M059J (cell line): ENCODE measurements at regions not wholly inside any gene's neighbourhood (a gene's known extent, or its start where the extent isn't known, plus 50 kb on each side); places are given as distances from the start of the nearest gene placed in this dataset.

Experiments used
- DNase-seq: peaks from one replicate; pipeline ENCODE4 v3.0.0-alpha.2; 2012; ENCODE audit warnings: low read depth

DNA sequence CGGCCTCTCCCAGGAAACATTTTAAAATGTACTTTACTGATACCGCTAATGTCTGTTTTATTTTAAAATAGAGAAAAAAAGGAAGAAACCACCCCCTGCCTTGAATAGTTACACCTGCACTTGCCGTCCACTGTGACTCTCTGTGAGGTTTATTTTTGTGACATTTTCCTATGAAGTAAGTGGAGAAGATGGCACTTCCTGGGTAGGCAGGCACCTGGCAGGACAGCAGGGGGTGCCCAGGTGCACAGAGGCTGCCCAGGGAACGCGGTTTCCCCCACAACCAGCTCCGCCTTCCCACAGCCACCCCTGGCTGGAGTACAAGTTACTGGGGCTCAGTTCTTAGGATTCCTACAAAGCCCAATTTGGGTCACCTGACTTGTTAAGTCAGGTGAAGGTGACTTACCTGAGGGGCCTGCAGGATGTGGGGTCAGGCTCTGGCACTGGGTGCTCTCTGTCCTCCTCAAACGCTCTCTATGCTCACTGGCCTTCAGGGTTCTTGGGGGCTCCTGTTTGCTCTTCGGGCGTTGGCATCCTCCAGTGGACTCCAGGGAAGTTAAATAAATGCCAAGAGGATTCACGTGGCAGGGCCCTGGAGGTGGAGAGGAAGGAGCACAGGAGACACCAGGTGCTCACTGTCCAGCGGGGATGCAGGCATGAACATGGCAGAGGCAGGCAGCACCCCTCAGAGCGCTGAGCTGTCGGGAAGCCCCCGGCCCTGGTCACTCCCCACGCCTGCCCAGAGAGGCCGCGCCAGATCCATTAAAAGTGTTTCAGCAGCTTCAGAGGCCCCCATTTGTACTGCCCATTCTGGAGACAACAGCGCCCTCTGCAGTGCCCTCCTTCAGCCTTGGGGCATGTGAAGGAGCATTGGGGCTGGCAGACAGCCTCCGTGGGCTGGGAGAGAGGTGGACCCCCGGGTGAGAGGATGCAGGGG, 1021.2 kb downstream of the TBC1D22A start:
- no peak for DNase-seq

DNA sequence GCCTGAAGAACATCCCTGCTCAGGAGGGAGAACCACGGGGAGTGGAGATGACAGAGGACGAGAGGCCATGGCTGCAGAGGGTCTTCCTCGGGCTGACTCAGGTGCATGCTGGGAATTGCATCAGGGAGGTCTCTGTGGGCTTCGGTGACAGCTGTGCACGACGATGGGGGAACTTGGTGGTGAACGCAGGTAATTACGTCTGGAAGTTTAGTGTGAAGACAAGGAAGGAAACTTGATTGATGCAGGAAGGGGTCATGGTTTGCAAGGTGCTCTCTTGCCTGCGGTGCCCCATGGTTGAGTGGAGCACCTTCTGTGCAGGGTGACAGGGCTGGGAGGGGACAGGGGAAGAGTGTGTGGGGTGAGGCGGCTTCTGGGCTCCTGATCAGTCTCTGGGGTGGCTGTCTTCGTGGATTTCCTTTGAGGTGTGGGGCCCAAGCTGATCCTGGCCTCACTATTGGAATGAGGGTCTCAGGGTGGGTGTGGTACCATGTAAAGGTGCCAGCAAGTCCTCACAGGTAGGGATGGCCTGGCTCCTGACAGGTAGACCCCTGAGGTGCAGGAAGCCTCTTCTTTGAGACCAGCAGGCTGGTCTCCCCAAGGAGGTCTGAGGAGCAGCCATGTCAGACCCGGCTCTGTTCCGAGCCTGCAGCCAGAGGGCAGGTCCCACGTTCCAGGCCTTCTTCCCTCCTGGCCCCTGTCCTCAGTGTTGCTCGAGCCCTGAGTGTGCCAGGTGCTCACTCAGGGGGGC, 1020.1 kb downstream of the TBC1D22A start:
- no peak for DNase-seq

DNA sequence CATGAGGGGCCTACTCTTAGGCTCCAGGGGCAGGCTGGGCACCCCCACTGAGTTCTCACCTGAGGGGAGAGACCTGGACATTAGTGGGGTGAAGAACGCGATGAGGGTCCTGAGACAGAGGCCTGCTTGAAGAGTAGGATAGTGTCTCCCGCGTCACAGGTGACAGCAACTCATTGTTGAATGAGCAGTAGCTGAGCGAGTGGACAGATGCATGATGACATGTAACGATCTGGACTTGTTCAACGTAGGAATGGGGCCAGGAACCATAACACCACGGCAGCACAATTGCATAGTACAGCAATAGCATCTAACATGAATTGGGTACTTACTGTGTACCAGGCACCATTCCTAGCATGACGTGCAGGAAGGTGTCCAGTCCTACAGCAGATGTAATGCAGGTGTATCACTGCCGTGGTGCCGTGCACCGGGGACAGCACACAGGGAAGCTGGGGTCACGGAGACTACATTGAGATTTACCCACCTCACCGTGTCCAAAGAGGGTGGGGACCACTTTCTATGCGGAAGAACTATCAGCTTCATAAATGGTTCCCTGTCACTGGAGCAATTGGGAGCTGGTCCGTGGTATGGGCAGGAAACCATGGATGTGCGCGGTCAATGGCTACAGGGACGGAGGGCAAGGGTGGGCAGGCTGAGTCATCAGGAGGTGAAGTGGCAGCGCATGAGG, 1019.1 kb downstream of the TBC1D22A start:
- DNase-seq = no peak

DNA sequence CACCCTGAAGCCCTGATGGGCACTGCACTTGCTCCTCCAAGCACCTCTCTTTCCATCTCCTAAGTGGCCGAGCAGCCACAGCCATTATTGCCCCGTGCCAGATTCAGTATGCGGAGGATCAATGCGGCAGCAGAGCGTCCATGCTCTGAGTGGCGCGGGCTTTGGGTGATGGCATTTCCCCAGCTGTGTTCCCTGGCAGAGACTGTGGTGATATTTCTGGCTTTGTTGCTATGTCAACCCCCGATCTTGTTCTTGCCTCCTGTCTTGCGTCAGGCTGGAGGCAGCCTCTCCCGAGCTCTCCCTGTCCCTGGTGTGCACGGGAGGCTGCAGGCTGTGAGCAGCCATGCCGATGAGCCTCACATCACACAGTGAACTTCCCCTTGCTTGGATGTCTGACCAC, 1018.6 kb downstream of the TBC1D22A start:
- DNase-seq = no peak

DNA sequence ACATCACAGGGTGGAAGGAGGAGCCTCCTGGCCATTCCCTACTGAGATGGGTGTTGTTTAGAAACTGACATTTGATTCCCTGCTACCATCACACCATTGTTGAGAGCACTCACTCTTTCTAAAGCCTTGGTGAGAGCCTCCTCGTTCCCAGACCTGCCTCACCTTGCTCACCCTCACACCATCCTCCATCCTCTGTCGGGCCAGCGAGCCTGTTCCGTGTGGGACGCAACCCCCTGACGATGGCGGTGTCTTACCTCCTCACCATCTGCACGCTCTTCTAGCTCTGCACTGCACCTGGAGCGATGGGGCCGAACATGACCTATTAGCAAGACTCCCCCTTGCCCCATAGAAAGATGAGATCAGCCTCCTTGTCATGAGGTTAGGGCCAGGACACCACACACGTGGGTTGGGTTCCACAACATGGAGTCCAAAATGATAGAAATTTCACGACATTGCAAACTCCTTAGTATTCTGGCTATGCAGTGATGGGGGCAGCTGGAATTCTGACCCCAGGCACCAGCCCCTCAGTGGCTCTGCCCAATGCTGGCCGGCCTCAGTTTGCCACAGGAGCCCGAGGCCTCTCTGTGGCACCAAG, 1017.9 kb downstream of the TBC1D22A start:
- no peak for DNase-seq

DNA sequence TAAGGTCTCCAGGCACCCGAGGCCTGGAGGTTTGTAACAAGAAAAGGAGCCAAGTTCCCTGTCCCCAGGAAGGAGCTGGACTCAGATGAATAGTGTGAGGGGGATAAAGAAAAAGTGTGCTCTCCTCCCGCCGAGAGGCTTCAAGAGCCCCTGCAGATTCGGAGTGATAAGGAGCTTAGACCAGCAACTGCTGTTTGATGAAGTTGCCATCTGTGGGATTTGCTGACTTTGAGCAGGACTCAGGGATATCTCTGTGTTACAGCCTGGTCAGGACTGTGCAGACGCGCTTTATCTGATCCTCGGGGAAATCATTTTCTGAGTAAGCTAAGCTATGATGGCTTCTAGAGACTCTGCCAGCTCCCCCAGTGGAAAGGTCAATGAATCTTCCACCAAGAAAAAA, 1017.0 kb downstream of the TBC1D22A start:
- DNase-seq = no peak

DNA sequence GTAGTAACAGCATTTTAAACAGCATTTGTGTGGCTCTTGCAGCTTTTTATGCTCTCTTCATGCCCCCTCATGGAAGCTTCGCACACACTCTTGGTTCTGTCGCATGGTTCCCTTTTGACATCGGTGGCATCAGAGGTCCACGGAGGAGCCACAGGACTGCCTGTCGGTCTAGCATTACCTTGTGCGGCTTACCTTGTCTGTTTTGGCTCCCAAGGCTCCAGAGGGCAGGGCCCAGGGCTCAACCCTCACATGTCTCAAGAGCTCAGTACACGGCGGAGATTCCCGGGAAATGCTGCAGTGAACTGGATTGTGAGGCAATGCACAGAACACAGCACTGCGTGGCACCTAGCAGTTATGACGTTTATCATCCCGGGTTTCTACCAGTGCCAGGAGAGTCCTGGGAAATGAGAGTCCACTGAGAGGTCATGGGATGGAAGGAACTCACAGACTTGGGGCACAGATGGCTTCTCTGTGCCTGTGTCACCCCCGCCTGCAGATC, 1015.8 kb downstream of the TBC1D22A start:
- no peak for DNase-seq

DNA sequence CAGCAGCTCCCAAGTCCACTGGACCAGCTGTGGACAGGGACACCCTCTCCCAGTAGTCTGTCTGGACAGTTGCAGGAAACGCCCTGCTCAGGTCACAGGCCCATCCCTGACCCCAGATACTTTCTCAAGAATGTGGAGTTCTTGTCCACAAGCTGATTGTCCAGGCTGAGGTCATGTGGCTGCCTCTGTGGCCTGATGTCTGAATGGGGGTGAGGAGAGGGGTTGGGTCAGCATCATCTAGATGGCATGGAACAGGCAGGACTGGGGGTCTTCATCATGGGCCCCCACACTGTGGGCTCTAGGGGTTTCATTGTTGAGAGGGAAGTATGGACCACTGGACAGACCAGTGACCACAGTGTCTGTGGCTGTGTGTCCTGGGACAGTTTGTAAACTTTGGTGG, 1015.0 kb downstream of the TBC1D22A start:
- no peak for DNase-seq

DNA sequence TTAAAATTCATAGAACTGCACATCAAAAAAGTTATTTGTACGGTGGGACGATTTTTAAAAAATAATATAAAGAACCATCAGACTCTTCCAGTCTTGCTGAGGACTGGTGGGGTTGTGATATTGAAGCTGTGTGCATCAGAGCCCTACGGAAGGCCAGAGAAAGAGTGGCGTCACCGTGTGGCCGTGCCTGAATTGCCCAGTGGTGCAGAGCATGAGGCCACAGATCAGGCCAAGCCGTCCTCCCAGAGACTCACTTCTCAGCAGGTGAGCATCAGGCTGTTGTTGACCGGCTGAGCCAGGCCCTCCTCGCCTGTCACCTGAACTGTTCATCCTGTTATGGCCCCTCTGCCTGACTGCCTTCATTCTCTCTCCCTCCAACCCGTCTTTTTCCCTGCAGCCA, 1013.9 kb downstream of the TBC1D22A start:
- DNase-seq = no peak

DNA sequence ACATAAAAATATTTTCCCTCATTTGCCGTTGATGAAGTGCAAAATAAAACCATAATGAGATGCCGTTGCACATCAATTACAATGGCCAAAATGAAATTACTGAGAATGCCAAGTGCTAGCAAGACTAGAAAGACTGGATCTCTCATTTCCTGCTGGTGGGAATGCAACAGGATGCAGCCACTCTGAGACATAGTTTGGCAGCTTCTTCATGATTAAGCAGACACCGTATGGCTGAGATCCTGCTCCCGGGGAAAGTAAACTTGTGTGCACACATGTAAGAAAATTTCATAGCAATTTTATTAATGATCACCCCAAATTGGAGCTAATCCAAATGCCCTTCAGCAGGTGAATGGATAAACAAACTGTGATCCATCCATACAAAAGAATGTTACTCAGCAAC, 1013.2 kb downstream of the TBC1D22A start:
- no peak for DNase-seq

DNA sequence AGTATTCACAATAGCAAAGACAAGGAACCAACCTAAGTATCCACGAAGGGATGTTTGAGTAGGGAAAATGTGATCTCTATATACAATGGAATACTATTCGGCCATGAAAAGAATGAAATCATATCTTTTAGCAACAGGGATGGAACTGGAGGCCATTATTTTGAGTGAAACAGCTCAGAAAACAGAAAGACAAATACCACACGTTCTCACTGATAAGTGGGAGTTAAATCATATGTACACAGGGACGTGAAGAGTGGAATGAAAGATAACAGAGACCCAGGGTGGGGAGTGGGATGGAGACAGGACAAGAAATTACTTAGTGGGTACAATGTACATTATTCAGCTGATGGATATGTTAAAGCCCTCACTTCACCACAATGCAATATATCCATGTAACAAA, 1012.7 kb downstream of the TBC1D22A start:
- no peak for DNase-seq

DNA sequence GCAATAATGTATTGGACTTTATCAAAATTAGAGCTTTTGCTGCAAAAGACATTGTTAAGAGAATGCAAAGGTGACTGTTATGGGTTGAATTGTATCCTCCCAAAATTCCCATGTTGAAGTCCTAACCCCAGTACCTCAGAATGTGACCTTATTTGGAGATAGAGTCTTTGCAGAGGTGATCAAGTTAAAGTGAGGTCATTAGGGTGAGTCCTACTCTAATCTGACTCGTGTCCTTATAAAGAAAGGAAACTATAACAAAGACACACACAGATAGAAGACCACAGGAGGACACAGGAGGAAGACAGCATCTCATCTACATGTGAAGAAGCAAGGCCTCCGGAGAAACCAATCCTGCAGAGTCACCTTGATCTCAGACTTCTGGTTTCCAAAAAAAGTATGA, 1011.2 kb downstream of the TBC1D22A start:
- no peak for DNase-seq

DNA sequence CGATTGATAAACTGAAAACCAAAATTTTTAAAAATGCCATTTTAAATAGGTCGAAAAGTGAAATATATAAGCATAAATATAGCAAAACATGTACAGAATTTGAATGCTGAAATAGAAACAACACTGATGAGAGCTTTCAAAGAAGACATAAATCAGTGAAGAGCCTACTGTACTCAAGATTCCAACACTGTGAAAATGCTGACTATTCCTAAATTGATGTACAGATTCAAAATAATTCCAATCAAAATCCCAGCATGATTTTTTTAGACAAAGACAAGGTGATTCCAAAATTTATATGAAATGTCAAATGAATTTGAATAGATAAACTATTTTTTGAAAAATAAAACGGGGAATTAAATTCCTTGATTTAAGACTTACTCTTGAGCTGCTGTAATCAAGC, 1010.4 kb downstream of the TBC1D22A start:
- DNase-seq = no peak

DNA sequence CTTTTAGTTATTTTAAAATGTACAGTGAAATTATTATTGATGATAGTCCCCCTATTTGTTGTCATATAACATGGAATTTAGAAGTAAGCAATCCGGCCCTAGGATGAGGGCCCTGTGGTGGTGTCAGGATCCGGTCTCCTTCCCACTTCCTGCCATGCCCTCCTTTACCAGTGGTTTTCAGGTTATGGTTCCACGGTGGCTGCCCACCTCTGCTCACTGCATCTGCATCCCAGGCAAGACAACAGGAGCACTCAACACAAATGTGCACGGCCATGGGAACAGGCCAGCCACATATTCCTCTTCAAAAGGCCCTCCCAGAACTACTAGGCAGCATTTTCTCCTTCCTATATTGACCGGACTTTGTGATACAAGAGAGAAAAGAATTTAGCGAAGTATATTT, 1007.2 kb downstream of the TBC1D22A start:
- no peak for DNase-seq

DNA sequence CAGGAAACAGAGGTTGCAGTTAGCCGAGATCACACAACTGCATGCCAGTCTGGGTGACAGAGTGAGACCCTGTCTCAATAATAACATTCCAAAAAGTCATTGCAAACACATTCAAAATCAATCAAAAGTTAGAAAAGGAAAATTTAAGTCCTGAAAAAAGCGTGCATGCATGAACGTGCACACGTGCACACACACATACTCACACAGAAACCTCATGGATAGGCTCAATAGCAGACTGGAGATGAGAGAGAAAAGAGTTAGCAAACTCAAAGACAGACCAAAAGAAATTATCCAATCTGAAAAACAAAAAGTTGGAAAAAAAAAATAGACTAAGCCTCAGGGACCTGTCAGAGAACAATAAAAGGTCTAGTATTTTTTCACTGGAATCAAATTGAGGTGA, 1005.6 kb downstream of the TBC1D22A start:
- no peak for DNase-seq

DNA sequence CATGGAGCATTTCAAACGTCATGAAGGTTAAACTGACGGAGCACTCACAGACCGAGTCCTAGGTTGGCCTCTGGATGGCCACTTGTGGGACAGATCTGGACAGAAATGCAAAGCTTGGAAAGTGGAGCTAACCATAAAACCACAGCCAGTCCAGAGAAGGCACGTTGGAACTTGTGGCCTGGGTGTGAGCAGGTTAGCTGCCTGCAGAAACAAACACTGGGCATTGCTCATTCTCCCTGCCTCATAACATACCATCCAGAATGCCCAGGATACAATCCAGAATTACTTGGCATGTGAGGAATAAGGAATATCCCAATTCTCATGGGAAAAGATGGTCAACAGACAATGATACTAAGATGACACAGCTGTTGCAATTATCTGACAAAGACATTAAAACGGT, 1005.0 kb downstream of the TBC1D22A start:
- DNase-seq = no peak

DNA sequence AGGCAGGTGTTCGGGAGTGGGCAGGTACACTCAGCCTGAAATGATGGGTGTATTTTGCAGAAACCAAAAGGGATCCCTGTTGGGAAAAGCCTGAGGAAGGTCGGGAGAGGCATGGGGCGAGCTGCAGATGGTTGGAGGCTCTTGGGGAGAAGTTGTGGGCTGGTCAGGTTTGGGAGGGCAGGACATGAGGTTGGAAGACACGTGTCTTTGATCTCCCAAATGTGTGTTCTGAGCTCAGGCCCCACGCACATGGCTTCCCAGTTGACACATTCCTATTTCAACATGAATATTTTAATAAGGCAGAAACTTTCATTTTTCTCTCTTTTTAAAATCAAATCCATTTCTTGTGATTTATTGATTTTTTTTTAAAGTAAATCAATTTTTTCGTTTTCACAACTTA, 1003.3 kb downstream of the TBC1D22A start:
- no peak for DNase-seq

DNA sequence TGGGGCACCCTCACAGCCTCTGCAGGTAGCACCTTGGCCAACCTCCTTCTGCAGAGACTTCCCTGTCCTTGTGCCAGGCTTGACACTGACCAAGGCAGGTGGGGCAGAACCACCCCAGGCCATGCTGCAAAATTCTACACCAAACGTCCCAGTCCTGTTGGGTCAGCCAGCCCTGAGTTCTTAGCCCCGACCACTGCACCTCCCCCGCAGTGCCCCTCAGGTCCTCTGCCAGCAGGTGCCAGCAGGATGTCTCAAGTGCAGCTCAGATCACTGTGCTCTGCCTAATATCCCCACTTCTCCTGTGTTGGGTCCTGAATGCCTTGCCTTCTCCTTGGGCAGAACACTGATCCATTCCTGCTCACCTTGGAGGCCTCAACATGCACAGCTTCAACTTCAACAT, 999.7 kb downstream of the TBC1D22A start:
- DNase-seq = no peak

DNA sequence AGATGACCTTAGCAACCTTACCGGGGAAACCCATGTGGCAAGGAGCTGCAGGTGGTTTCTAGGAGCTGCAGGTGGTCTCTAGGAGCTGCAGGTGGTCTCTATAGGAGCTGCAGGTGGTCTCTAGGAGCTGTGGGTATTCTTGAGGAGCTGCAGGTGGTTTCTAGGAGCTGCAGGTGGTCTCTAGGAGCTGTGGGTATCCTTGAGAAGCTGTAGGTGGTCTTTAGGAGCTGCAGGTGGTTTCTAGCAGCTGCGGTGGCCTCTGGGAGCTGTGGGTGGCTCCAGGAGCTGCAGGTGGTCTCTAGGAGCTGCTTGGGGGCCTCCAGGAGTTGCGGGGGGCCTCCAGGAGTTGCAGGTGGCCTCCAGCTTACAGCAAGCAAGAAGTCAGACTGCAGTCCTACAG, 997.5 kb downstream of the TBC1D22A start:
- DNase-seq = no peak

DNA sequence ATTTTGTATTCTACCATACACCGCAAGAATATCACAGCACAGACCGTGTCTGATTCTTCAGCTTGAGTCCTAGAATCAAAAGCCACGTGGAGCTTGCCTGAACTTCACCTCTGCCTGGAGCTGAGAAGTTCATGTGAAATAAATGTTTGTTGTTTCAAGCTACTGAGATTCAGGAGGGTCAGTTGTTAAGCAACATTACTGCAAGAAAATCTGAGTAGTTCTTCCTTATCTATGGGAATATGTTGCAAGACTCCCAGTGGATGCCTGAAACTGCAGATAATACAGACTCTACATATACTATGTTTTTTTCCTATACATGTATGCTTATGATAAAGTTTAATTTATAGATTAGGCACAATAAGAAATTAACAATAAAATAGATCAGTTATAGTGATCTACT, 995.3 kb downstream of the TBC1D22A start:
- DNase-seq = no peak

DNA sequence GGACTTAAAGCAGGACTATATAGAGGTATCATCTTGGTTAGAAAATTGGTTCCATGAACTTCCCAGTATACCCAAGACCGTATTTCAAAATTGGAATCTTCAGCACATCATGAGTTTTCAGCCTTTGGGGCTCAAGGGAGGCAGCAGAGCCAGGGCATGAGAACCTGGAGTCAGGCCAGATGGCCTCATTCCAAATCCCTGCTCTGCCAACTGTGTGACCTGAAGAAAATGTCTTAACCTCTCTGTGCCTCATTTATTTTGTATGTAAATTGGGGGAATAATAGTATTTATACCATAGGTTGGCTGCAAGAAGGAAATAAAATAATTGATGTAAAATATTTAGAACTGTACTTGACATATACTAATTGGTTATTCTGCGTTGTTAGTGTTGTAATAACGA, 987.6 kb downstream of the TBC1D22A start:
- DNase-seq = no peak

DNA sequence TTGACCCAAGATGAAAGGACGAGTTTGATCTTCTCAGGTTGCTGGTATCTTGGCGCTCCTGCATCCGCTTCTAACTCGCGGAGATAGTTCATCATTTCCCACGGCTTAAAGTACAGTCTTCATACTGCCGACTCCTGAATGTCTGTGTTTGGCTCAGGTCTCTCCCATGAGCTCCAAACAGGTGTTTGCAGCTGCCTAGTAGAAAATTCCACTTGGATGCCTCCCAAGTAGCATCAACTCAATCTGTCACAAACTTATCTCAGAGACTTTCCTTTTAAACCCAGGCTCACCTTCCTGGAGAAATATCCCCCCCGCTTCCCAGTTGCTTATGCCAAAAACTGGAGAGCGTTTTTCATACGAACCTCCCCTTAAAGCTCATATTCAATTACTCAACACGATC, 986.5 kb downstream of the TBC1D22A start:
- DNase-seq = no peak
